ENCODE measurements at regions not wholly inside any gene's neighbourhood (a gene's known extent, or its start where the extent isn't known, plus 50 kb on each side); places are given as distances from the start of the nearest gene placed in this dataset.

DNA sequence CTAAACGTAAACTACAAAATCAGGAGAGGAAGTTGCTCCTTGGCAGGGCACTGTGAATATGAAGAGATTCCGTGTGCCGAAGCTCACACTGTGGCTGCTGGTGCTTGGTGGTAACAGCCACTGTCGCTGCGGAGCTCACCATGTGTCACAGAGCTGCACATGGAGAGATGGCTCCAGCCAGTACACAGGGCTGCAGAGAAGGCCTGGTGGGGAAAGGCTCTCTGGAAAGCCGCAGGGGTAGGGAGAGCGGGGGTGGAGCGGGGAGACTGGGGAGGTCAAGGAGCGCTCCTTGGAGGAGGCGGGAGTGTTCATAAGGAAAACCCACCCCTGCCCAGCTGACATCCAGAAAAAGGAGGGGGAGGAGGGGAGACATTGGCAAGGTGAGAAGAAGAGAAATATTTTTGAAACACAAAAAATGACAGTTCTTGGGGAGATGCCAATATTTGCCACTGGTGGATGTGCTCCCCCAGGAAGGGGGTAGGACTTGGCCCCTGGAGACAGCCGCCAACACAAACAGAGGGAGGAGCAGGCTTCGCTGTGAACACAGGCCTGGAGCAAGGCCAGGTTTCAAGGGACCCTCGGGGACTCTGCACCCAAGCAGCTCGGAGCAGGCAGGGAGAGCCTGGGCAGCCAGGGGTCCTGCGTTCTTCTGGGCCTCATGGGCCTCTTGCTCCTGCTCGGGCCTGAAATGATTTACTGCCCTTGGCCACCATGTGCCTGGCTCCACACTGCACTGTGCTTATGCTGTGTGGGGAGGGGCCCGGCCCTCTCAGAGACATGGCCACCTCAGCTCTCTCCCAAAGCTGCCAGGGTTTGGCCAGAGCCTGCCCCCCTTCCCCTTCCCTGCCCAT lies 102.6 kb upstream of the GLI2 start:
- no peak overlapping the region for H3K4me3 ChIP-seq
- no peak overlapping the region for H3K27ac ChIP-seq
- no peaks in the 10 kb centered on the region for H3K9me3 ChIP-seq
- H3K4me1 ChIP-seq (ENCODE audit: insufficient read depth): no peaks in the 10 kb centered on the region
- intact Hi-C loops (cut with DNase I): no loop called here
- H3K36me3 ChIP-seq: no peaks in the 10 kb centered on the region
- 63 to 76% (median 68%) methylated on average over 16 to 17 of the region's 17 CpGs for WGBS, 3 donors
- TF ChIP-seq, protein P1, sequence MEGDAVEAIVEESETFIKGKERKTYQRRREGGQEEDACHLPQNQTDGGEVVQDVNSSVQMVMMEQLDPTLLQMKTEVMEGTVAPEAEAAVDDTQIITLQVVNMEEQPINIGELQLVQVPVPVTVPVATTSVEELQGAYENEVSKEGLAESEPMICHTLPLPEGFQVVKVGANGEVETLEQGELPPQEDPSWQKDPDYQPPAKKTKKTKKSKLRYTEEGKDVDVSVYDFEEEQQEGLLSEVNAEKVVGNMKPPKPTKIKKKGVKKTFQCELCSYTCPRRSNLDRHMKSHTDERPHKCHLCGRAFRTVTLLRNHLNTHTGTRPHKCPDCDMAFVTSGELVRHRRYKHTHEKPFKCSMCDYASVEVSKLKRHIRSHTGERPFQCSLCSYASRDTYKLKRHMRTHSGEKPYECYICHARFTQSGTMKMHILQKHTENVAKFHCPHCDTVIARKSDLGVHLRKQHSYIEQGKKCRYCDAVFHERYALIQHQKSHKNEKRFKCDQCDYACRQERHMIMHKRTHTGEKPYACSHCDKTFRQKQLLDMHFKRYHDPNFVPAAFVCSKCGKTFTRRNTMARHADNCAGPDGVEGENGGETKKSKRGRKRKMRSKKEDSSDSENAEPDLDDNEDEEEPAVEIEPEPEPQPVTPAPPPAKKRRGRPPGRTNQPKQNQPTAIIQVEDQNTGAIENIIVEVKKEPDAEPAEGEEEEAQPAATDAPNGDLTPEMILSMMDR (IDR thresholded peaks at IDR 0.05): no peak
- TF ChIP-seq EP300 (IDR thresholded peaks at IDR 0.05) (no peak), POLR2A (IDR thresholded peaks at IDR 0.05) (no peak)
- H3K27me3 ChIP-seq: no peaks in the 10 kb centered on the region
- no peak for DNase-seq

DNA sequence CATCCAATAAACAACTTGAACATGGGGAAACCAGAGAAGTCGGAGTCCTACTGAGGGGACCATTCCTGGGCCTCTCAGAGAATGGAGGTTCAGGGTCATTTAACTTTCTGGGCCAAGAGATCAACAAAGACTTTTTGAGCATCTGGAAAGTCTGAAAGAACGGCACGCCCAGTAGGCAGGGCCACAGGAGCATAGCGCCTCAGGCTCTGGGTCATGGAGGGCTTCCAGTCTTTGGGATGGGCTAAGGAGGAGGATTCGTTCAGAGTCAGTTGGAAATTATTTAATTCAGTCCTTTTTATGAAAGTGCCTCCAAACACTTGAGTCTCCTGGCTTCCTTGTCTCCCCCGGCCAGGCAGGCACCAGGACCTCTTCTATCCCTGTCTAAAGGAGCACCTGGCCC lies 101.1 kb upstream of the GLI2 start:
- Histone ChIP-seq H3K27me3 (no peaks in the 10 kb centered on the region), H3K27ac (no peak overlapping the region), H3K36me3 (no peaks in the 10 kb centered on the region), H3K4me3 (no peak overlapping the region), H3K4me1 (ENCODE audit: insufficient read depth) (no peaks in the 10 kb centered on the region), H3K9me3 (no peaks in the 10 kb centered on the region)
- WGBS, 3 donors: 94 to 96% (median 95%) methylated on average over 6 of the region's 6 CpGs
- DNase-seq: no peak
- intact Hi-C loops (cut with DNase I): no loop called here
- TF ChIP-seq, protein P1 (IDR thresholded peaks at IDR 0.05): no peak
- TF ChIP-seq POLR2A (IDR thresholded peaks at IDR 0.05) (no peak), EP300 (IDR thresholded peaks at IDR 0.05) (no peak)

DNA sequence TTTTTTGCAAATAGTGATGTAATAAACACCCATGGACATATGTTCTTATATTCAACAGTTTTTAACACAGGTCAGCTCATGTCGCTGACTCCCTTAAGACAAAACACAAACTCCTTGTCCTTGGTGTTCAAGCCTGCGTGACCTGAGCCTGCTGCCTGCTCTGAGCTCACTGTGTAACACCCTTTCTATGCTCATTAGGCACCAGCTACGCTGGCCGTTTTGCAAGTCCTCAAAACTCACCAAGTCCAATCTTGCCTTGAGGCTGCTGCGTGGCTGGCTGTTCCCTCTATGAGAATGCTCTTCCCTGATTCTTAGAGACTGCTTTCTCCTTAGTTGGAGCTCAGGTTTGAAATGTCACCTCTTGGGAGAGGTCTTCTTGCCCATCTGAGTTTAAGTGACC lies 100.5 kb upstream of the GLI2 start:
- H3K27me3 ChIP-seq: no peaks in the 10 kb centered on the region
- TF ChIP-seq, protein P1 (IDR thresholded peaks at IDR 0.05): no peak
- no peak for TF ChIP-seq POLR2A (IDR thresholded peaks at IDR 0.05)
- no peak for TF ChIP-seq EP300 (IDR thresholded peaks at IDR 0.05)
- no peak overlapping the region for H3K4me3 ChIP-seq
- intact Hi-C loops (cut with DNase I): no loop called here
- no peak overlapping the region for H3K27ac ChIP-seq
- DNase-seq: no peak
- H3K36me3 ChIP-seq: no peaks in the 10 kb centered on the region
- no peaks in the 10 kb centered on the region for H3K4me1 ChIP-seq (ENCODE audit: insufficient read depth)
- H3K9me3 ChIP-seq: no peaks in the 10 kb centered on the region
- 88 to 91% (median 91%) methylated on average over 5 of the region's 5 CpGs for WGBS, 3 donors

DNA sequence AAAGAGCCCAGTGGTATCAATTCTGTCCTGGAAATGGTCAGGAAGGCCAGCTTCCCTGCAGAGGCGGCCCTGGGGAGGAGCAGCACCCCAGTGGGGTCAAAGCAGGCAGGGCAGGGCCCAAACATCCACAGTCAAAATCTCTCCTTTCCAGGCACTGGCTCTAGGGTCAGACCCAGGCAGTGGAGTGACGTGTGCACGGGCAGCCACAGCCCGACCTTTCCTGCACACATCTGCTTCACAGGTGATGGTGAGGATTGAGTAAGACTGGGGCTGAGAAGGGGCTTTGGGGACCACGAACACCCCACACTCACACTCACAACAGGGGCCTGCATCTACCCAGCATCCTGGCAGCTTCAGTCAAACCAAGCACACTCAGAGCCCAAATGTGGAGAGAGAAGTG lies 97.8 kb upstream of the GLI2 start:
- DNase-seq: no peak
- no peak overlapping the region for H3K4me3 ChIP-seq
- H3K36me3 ChIP-seq: no peaks in the 10 kb centered on the region
- TF ChIP-seq, protein P1 (IDR thresholded peaks at IDR 0.05): no peak
- TF ChIP-seq POLR2A (IDR thresholded peaks at IDR 0.05): no peak
- TF ChIP-seq EP300 (IDR thresholded peaks at IDR 0.05): no peak
- intact Hi-C loops (cut with DNase I): no loop called here
- H3K27me3 ChIP-seq: no peaks in the 10 kb centered on the region
- no peak overlapping the region for H3K27ac ChIP-seq
- 89 to 95% (median 89%) methylated on average over 5 of the region's 5 CpGs for WGBS, 3 donors
- H3K4me1 ChIP-seq (ENCODE audit: insufficient read depth): no peaks in the 10 kb centered on the region
- no peaks in the 10 kb centered on the region for H3K9me3 ChIP-seq
